ENCODE measurements at regions not wholly inside any gene's neighbourhood (a gene's known extent, or its start where the extent isn't known, plus 50 kb on each side); places are given as distances from the start of the nearest gene placed in this dataset.

GRCh38 chr4:89365375-89365774, 57.8 kb upstream of the GPRIN3 start:
- no peak for DNase-seq (ENCODE audit: low spot score)

- no peak for DNase-seq (ENCODE audit: low spot score)
Measured at GRCh38 chr4:89364541-89364940, 56.9 kb upstream of the GPRIN3 start.

- no peak for DNase-seq (ENCODE audit: low spot score)
Measured at GRCh38 chr4:89363786-89364185, 56.2 kb upstream of the GPRIN3 start.

GRCh38 chr4:89358935-89359638, 51.5 kb upstream of the GPRIN3 start:
- no peak for DNase-seq (ENCODE audit: low spot score)

- no peak for DNase-seq (ENCODE audit: low spot score)
Measured at GRCh38 chr4:89357787-89358186, 50.2 kb upstream of the GPRIN3 start.
